ENCODE measurements at regions not wholly inside any gene's neighbourhood (a gene's known extent, or its start where the extent isn't known, plus 50 kb on each side); places are given as distances from the start of the nearest gene placed in this dataset.

DNA sequence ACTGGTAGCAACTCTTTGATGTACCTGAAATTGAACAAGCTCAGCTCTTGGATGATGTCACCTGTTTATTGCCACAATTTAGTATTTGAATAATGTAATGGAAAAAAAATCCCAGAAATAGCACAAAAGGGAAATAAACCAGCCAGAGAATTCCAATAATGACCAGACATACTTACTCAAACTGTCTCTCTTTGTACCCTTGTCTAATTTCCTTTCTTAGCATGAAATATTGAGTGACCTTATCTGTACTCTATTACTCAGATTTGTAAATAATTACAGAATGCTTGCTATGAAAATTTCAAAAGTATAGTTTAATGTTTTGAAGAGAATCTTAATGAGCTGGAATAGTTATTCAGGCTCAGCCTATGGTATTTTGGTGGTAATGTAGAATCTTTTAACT, 555.4 kb upstream of the SGO1 start (continued):
- TF ChIP-seq, protein P1, sequence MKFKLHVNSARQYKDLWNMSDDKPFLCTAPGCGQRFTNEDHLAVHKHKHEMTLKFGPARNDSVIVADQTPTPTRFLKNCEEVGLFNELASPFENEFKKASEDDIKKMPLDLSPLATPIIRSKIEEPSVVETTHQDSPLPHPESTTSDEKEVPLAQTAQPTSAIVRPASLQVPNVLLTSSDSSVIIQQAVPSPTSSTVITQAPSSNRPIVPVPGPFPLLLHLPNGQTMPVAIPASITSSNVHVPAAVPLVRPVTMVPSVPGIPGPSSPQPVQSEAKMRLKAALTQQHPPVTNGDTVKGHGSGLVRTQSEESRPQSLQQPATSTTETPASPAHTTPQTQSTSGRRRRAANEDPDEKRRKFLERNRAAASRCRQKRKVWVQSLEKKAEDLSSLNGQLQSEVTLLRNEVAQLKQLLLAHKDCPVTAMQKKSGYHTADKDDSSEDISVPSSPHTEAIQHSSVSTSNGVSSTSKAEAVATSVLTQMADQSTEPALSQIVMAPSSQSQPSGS (CRISPR knock-in tag; IDR thresholded peaks at IDR 0.05; ENCODE audit: borderline replicate concordance, low read depth), result no peak
- no peak for TF ChIP-seq MLX (CRISPR knock-in tag; IDR thresholded peaks at IDR 0.05)
- TF ChIP-seq, protein P2, sequence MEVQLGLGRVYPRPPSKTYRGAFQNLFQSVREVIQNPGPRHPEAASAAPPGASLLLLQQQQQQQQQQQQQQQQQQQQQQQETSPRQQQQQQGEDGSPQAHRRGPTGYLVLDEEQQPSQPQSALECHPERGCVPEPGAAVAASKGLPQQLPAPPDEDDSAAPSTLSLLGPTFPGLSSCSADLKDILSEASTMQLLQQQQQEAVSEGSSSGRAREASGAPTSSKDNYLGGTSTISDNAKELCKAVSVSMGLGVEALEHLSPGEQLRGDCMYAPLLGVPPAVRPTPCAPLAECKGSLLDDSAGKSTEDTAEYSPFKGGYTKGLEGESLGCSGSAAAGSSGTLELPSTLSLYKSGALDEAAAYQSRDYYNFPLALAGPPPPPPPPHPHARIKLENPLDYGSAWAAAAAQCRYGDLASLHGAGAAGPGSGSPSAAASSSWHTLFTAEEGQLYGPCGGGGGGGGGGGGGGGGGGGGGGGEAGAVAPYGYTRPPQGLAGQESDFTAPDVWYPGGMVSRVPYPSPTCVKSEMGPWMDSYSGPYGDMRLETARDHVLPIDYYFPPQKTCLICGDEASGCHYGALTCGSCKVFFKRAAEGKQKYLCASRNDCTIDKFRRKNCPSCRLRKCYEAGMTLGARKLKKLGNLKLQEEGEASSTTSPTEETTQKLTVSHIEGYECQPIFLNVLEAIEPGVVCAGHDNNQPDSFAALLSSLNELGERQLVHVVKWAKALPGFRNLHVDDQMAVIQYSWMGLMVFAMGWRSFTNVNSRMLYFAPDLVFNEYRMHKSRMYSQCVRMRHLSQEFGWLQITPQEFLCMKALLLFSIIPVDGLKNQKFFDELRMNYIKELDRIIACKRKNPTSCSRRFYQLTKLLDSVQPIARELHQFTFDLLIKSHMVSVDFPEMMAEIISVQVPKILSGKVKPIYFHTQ (CRISPR knock-in tag; IDR thresholded peaks at IDR 0.05), result no peak
- TF ChIP-seq TCF7 (CRISPR knock-in tag; IDR thresholded peaks at IDR 0.05; ENCODE audit: low read depth), result no peak
- no peak for TF ChIP-seq TEAD4 (CRISPR knock-in tag; IDR thresholded peaks at IDR 0.05)
- TF ChIP-seq JAZF1 (CRISPR knock-in tag; IDR thresholded peaks at IDR 0.05), result no peak
- TF ChIP-seq, protein P3, sequence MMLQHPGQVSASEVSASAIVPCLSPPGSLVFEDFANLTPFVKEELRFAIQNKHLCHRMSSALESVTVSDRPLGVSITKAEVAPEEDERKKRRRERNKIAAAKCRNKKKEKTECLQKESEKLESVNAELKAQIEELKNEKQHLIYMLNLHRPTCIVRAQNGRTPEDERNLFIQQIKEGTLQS (CRISPR knock-in tag; conservative IDR thresholded peaks at IDR 0.05), result no peak

- no peak overlapping the region for H3K4me3 Mint-ChIP-seq
- H3K27ac Mint-ChIP-seq, result no peak overlapping the region
- H3K27me3 Mint-ChIP-seq (ENCODE audit: low read depth), result no peaks in the 10 kb centered on the region
- ATAC-seq, result no peak; the same call in 1 of the 2 replicates
- POLR2A ChIA-PET, result no interaction called here
- no peak for DNase-seq (ENCODE audit: low spot score)
- peaks cover 32% of the 10 kb centered on the region for H3K4me1 Mint-ChIP-seq
- CTCF ChIA-PET, result no interaction called here
- no peaks in the 10 kb centered on the region for H3K9me3 Mint-ChIP-seq
- H3K36me3 Mint-ChIP-seq, result no peaks in the 10 kb centered on the region
- TF ChIP-seq SMAD4 (CRISPR knock-in tag; IDR thresholded peaks at IDR 0.05) (no peak), TCF7 (CRISPR knock-in tag; IDR thresholded peaks at IDR 0.05; ENCODE audit: low read depth) (no peak), ETV6 (CRISPR knock-in tag; IDR thresholded peaks at IDR 0.05) (no peak), ZMAT4 (CRISPR knock-in tag; IDR thresholded peaks at IDR 0.05) (no peak), CTCF (IDR thresholded peaks at IDR 0.05) (no peak), IRF2 (CRISPR knock-in tag; IDR thresholded peaks at IDR 0.05; ENCODE audit: borderline replicate concordance, low read depth) (no peak)
- TF ChIP-seq, protein P4, sequence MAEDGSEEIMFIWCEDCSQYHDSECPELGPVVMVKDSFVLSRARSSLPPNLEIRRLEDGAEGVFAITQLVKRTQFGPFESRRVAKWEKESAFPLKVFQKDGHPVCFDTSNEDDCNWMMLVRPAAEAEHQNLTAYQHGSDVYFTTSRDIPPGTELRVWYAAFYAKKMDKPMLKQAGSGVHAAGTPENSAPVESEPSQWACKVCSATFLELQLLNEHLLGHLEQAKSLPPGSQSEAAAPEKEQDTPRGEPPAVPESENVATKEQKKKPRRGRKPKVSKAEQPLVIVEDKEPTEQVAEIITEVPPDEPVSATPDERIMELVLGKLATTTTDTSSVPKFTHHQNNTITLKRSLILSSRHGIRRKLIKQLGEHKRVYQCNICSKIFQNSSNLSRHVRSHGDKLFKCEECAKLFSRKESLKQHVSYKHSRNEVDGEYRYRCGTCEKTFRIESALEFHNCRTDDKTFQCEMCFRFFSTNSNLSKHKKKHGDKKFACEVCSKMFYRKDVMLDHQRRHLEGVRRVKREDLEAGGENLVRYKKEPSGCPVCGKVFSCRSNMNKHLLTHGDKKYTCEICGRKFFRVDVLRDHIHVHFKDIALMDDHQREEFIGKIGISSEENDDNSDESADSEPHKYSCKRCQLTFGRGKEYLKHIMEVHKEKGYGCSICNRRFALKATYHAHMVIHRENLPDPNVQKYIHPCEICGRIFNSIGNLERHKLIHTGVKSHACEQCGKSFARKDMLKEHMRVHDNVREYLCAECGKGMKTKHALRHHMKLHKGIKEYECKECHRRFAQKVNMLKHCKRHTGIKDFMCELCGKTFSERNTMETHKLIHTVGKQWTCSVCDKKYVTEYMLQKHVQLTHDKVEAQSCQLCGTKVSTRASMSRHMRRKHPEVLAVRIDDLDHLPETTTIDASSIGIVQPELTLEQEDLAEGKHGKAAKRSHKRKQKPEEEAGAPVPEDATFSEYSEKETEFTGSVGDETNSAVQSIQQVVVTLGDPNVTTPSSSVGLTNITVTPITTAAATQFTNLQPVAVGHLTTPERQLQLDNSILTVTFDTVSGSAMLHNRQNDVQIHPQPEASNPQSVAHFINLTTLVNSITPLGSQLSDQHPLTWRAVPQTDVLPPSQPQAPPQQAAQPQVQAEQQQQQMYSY (CRISPR knock-in tag; IDR thresholded peaks at IDR 0.05), result no peak
- TF ChIP-seq, protein P5, sequence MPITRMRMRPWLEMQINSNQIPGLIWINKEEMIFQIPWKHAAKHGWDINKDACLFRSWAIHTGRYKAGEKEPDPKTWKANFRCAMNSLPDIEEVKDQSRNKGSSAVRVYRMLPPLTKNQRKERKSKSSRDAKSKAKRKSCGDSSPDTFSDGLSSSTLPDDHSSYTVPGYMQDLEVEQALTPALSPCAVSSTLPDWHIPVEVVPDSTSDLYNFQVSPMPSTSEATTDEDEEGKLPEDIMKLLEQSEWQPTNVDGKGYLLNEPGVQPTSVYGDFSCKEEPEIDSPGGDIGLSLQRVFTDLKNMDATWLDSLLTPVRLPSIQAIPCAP (CRISPR knock-in tag; IDR thresholded peaks at IDR 0.05), result no peak
- TF ChIP-seq, protein P6, sequence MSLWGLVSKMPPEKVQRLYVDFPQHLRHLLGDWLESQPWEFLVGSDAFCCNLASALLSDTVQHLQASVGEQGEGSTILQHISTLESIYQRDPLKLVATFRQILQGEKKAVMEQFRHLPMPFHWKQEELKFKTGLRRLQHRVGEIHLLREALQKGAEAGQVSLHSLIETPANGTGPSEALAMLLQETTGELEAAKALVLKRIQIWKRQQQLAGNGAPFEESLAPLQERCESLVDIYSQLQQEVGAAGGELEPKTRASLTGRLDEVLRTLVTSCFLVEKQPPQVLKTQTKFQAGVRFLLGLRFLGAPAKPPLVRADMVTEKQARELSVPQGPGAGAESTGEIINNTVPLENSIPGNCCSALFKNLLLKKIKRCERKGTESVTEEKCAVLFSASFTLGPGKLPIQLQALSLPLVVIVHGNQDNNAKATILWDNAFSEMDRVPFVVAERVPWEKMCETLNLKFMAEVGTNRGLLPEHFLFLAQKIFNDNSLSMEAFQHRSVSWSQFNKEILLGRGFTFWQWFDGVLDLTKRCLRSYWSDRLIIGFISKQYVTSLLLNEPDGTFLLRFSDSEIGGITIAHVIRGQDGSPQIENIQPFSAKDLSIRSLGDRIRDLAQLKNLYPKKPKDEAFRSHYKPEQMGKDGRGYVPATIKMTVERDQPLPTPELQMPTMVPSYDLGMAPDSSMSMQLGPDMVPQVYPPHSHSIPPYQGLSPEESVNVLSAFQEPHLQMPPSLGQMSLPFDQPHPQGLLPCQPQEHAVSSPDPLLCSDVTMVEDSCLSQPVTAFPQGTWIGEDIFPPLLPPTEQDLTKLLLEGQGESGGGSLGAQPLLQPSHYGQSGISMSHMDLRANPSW (CRISPR knock-in tag; conservative IDR thresholded peaks at IDR 0.05; ENCODE audit: low read depth), result no peak
- TF ChIP-seq, protein P7, sequence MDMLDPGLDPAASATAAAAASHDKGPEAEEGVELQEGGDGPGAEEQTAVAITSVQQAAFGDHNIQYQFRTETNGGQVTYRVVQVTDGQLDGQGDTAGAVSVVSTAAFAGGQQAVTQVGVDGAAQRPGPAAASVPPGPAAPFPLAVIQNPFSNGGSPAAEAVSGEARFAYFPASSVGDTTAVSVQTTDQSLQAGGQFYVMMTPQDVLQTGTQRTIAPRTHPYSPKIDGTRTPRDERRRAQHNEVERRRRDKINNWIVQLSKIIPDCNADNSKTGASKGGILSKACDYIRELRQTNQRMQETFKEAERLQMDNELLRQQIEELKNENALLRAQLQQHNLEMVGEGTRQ (CRISPR knock-in tag; IDR thresholded peaks at IDR 0.05), result no peak
- TF ChIP-seq, protein P8, sequence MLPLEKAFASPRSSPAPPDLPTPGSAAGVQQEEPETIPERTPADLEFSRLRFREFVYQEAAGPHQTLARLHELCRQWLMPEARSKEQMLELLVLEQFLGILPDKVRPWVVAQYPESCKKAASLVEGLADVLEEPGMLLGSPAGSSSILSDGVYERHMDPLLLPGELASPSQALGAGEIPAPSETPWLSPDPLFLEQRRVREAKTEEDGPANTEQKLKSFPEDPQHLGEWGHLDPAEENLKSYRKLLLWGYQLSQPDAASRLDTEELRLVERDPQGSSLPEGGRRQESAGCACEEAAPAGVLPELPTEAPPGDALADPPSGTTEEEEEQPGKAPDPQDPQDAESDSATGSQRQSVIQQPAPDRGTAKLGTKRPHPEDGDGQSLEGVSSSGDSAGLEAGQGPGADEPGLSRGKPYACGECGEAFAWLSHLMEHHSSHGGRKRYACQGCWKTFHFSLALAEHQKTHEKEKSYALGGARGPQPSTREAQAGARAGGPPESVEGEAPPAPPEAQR (CRISPR knock-in tag; IDR thresholded peaks at IDR 0.05), result no peak
Observed at GRCh38 chr3:20739814-20740213, 553.8 kb upstream of the SGO1 start.
